Natural killer cell treated with Interleukin-12 subunit alpha and Interleukin-12 subunit beta and Interleukin-15 and Interleukin-18, amount 100 ng/mL, for 72 hours (primary cell): ENCODE measurements at regions not wholly inside any gene's neighbourhood (a gene's known extent, or its start where the extent isn't known, plus 50 kb on each side); places are given as distances from the start of the nearest gene placed in this dataset.

Experiments used
- ATAC-seq, 2 donors: fragments of 150-1000 bp; cut with Tn5 transposase in 1 of 2; sonication (Bioruptor Pico), chemical (Tn5 transposase) in 1 of 2; 2 replicates each; pipeline ENCODE4 v1.10.0; 2021
- DNase-seq: peaks from one replicate; pipeline ENCODE4 v3.0.0; 2022; ENCODE audit warnings: low spot score
- H3K27ac Mint-ChIP-seq, 2 donors: 1 replicate in 1 of 2; 2 replicates in 1 of 2; pipeline ENCODE4 v1.8.0; 2022; ENCODE audit warnings: mixed read lengths in 2 of 2, mild to moderate bottlenecking in 1 of 2, moderate library complexity in 1 of 2
- H3K27me3 Mint-ChIP-seq, 2 donors: 1 replicate in 1 of 2; 2 replicates in 1 of 2; pipeline ENCODE4 v1.8.0; 2022; ENCODE audit warnings: mixed read lengths in 2 of 2
- H3K36me3 Mint-ChIP-seq: one replicate; pipeline ENCODE4 v1.8.0; 2022; ENCODE audit warnings: mixed read lengths
- H3K4me1 Mint-ChIP-seq, 2 donors: 1 replicate in 1 of 2; 2 replicates in 1 of 2; pipeline ENCODE4 v1.8.0; 2022; ENCODE audit warnings: low read depth in 2 of 2, mixed read lengths in 2 of 2, mild to moderate bottlenecking in 1 of 2
- H3K4me3 Mint-ChIP-seq: one replicate; pipeline ENCODE4 v1.8.0; 2022; ENCODE audit warnings: mixed read lengths
- H3K9me3 Mint-ChIP-seq: 2 replicates; pipeline ENCODE4 v1.8.0; 2022; ENCODE audit warnings: mixed read lengths

- H3K4me3 Mint-ChIP-seq, result no peak overlapping the region
- no peaks in the 10 kb centered on the region for H3K27me3 Mint-ChIP-seq
- H3K36me3 Mint-ChIP-seq, result no peaks in the 10 kb centered on the region
- H3K4me1 Mint-ChIP-seq, result no peaks in the 10 kb centered on the region
- ATAC-seq (no peak), DNase-seq (no peak)
- H3K9me3 Mint-ChIP-seq, result no peaks in the 10 kb centered on the region
- no peak overlapping the region for H3K27ac Mint-ChIP-seq
Measured at GRCh38 chr9:1598270-1598669, 416.9 kb upstream of the SMARCA2 start.

GRCh38 chr9:1599961-1600360 is 415.2 kb upstream of the SMARCA2 start:
- DNase-seq, result no peak
- Mint-ChIP-seq H3K4me3 (no peak overlapping the region), H3K36me3 (no peaks in the 10 kb centered on the region), H3K4me1 (no peaks in the 10 kb centered on the region), H3K27ac (no peak overlapping the region), H3K9me3 (no peaks in the 10 kb centered on the region), H3K27me3 (no peaks in the 10 kb centered on the region)
- ATAC-seq, result no peak

GRCh38 chr9:1604942-1605560 is 410.1 kb upstream of the SMARCA2 start:
- Mint-ChIP-seq H3K9me3 (no peaks in the 10 kb centered on the region), H3K4me1 (no peaks in the 10 kb centered on the region), H3K27ac (no peak overlapping the region), H3K4me3 (no peak overlapping the region), H3K36me3 (no peaks in the 10 kb centered on the region), H3K27me3 (peaks cover 0 to 8% of the 10 kb centered on the region in 2 donors)
- no peak for ATAC-seq
- no peak for DNase-seq

DNA sequence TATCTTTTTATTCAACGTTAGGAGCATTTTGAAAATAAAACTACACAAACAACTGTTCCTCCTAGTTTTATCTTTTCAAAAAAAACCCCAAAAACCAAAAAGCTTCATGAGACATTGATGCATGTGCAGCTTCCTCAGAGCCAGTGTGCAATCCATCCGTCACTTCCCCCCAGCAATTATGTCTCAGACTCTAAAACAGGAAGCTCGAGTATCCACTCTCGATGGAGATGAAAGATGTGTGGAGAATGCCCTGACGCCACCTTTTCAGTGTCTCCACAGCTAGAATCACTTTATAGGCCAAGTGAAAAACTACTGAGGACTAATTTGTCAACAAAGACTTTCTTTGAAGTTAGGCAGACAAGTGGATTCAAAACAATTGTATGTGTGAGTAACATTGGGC is 408.9 kb upstream of the SMARCA2 start:
- no peak overlapping the region for H3K4me3 Mint-ChIP-seq
- no peak for ATAC-seq
- peaks cover 0 to 8% of the 10 kb centered on the region in 2 donors for H3K27me3 Mint-ChIP-seq

DNA sequence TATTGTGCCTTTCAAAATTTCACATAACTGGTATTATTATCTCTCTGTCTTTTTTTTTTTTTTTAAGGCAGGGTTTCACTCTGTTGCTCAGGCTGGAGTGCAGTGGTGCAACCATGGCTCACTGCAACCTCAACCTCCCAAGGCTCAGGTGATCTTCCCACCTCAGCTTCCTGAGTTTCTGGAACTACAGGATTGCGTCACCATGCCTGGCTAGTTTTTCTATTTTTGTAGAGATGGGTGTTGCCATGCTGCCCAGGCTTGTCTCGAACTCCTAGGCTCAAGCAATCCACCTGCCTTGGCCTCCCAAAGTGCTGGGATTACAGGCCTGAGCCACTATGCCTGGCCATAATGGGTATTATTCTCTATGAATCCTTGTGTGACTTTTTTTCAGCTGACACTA is 402.3 kb upstream of the SMARCA2 start:
- H3K27ac Mint-ChIP-seq, result no peak overlapping the region
- peaks cover 16% of the 10 kb centered on the region for H3K9me3 Mint-ChIP-seq
- H3K27me3 Mint-ChIP-seq, result peaks cover 0 to 13% of the 10 kb centered on the region in 2 donors
- no peak overlapping the region for H3K4me3 Mint-ChIP-seq
- no peaks in the 10 kb centered on the region for H3K4me1 Mint-ChIP-seq
- DNase-seq (no peak), ATAC-seq (no peak)
- no peaks in the 10 kb centered on the region for H3K36me3 Mint-ChIP-seq

More for the DNA sequence above, 408.9 kb upstream of the SMARCA2 start:
- Mint-ChIP-seq H3K27ac (no peak overlapping the region), H3K36me3 (no peaks in the 10 kb centered on the region), H3K4me1 (no peaks in the 10 kb centered on the region), H3K9me3 (peaks cover 5% of the 10 kb centered on the region)
- no peak for DNase-seq

- H3K27ac Mint-ChIP-seq, result no peak overlapping the region
- no peak for ATAC-seq
Measured at GRCh38 chr9:1617419-1617818, 397.7 kb upstream of the SMARCA2 start.

DNA sequence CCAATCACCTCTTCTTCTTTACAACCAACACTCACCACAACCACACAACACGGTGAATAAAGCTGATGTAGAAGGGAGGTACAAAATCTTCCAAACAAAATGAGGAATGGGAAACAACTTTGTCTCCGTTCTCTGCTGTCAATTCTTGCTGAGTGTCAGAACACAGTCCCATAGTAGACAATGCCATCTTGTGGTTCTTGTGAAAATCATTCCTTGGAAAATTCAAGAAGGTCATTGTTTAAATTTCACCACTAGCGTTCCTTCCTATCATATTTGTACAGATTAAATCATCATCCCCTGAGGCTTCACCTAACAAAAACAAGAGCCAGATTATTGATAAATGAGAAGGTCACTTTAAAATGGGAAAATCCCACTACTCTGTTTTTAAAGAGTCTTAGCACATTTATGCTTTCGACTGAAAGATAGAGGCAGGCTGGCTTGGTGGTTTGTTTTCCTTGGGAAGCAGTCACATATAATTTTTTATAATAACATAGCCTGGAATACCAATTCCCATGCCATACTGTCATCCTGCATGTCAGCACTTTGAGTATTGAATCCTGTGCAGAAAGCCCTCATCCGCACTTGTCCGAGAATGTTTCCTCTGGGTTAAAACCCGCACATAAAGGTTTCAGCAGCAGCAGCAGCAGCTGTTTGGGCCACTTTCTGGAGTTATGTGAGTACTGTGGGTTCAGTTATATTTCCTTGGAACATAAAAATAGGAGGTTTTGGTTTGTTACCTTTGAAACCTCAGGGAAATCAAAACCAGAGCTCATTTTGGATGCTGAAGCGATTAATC is 395.0 kb upstream of the SMARCA2 start:
- Mint-ChIP-seq H3K27me3 (peaks cover 2 to 11% of the 10 kb centered on the region in 2 donors), H3K4me3 (no peak overlapping the region), H3K4me1 (no peaks in the 10 kb centered on the region), H3K9me3 (peaks cover 18% of the 10 kb centered on the region), H3K27ac (no peak overlapping the region), H3K36me3 (no peaks in the 10 kb centered on the region)
- no peak for ATAC-seq
- DNase-seq, result no peak

More at GRCh38 chr9:1617419-1617818, 397.7 kb upstream of the SMARCA2 start:
- Mint-ChIP-seq H3K27me3 (peaks cover 2 to 11% of the 10 kb centered on the region in 2 donors), H3K9me3 (peaks cover 16% of the 10 kb centered on the region), H3K36me3 (no peaks in the 10 kb centered on the region), H3K4me3 (no peak overlapping the region), H3K4me1 (no peaks in the 10 kb centered on the region)
- DNase-seq, result no peak

- ATAC-seq (no peak), DNase-seq (no peak)
- Mint-ChIP-seq H3K36me3 (no peaks in the 10 kb centered on the region), H3K27ac (no peak overlapping the region), H3K27me3 (peaks cover 0 to 5% of the 10 kb centered on the region in 2 donors), H3K4me1 (no peaks in the 10 kb centered on the region), H3K4me3 (no peak overlapping the region), H3K9me3 (peaks cover 4% of the 10 kb centered on the region)
Measured at GRCh38 chr9:1637401-1637800, 377.7 kb upstream of the SMARCA2 start.

DNA sequence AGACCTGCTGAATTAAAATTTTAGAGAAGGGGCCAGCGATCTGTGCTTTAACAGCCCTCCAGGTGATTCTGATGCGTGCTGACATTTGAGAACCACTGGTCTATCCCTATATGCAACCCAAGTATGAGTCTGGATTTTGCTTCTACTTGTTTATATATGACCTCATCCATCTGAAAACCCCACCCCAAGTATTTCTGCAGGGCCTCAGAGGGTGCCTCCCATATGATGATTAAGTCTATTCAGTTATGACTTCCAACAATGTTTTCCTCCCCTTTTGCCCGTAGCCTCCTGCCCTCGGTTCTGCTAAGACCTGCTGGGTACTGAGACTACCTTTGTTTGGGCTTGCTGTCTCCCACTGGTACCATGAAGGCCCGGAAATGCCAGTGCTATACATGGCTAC is 376.0 kb upstream of the SMARCA2 start:
- Mint-ChIP-seq H3K4me3 (no peak overlapping the region), H3K27me3 (no peaks in the 10 kb centered on the region), H3K4me1 (no peaks in the 10 kb centered on the region), H3K9me3 (peaks cover 7% of the 10 kb centered on the region), H3K27ac (no peak overlapping the region), H3K36me3 (no peaks in the 10 kb centered on the region)
- no peak for DNase-seq
- no peak for ATAC-seq

DNA sequence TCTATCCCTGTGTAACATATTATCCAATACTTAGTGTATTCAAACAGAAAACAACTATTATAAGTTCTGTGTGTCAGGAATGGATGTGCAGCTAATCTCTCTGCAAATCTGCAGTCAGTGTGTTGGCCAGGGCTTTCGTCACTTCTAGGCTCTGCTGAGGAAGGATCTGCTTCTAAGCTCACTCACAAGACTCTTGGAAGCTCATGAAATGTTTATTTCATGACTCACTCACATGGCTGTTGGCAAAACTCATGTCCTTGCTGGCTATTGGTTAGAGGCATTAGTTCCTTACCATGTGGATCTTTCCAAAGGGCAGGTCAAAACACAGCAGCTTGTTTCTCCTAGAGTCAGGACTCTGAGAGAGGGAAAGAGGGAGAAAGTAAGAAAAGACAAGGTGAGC is 367.4 kb upstream of the SMARCA2 start:
- no peak for DNase-seq
- Mint-ChIP-seq H3K4me3 (no peak overlapping the region), H3K27me3 (peaks cover 0 to 16% of the 10 kb centered on the region in 2 donors), H3K4me1 (no peaks in the 10 kb centered on the region), H3K27ac (no peak overlapping the region), H3K9me3 (peaks cover 3% of the 10 kb centered on the region), H3K36me3 (no peaks in the 10 kb centered on the region)
- no peak for ATAC-seq

GRCh38 chr9:1653282-1653681 is 361.9 kb upstream of the SMARCA2 start:
- H3K27ac Mint-ChIP-seq, result no peak overlapping the region
- no peak for ATAC-seq
- peaks cover 0 to 16% of the 10 kb centered on the region in 2 donors for H3K27me3 Mint-ChIP-seq
- peaks cover 3% of the 10 kb centered on the region for H3K9me3 Mint-ChIP-seq
- H3K36me3 Mint-ChIP-seq, result no peaks in the 10 kb centered on the region
- no peak overlapping the region for H3K4me3 Mint-ChIP-seq
- DNase-seq, result no peak
- H3K4me1 Mint-ChIP-seq, result no peaks in the 10 kb centered on the region

DNA sequence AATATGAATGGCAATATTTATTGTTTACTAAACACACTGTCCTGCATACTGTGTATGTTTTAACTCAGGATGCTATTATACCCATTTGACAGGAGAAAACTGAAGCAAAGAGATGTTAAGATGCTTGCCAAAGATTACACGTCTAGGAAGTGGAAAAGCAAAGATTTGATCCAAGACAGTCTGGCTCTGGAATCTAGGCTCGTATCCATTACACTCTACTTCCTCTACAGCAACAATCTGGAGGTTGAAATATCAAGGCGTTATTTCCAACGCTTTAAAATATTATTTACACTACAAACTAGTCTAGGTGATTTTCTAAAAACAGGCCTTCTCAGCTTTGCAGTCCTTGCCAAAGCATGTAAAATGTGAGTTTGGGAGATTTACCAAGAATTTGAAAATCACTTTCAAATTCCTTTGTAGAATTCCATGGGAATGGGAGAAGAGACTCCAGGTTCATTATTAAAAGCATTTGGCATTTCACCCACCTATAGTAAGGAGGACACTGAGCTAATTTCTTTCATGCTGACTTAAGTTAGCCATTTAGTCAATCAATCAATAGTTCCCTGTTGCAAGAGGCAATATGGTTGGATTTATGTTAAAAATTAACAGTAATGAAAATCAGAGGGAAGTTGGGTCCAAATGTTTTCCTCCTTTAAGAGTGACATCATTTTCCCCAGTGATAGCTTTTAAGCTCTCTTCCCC is 356.3 kb upstream of the SMARCA2 start:
- Mint-ChIP-seq H3K9me3 (peaks cover under 1% of the 10 kb centered on the region), H3K4me3 (no peak overlapping the region), H3K27ac (no peak overlapping the region), H3K36me3 (no peaks in the 10 kb centered on the region), H3K4me1 (no peaks in the 10 kb centered on the region), H3K27me3 (peaks cover 0 to 22% of the 10 kb centered on the region in 2 donors)
- DNase-seq (no peak), ATAC-seq (no peak)

GRCh38 chr9:1659363-1659690 is 355.8 kb upstream of the SMARCA2 start:
- Mint-ChIP-seq H3K36me3 (no peaks in the 10 kb centered on the region), H3K4me1 (no peaks in the 10 kb centered on the region), H3K27me3 (peaks cover 0 to 22% of the 10 kb centered on the region in 2 donors), H3K27ac (no peak overlapping the region), H3K4me3 (no peak overlapping the region), H3K9me3 (no peaks in the 10 kb centered on the region)
- no peak for ATAC-seq
- no peak for DNase-seq

- no peak overlapping the region for H3K4me3 Mint-ChIP-seq
- DNase-seq (no peak), ATAC-seq (no peak)
- H3K27ac Mint-ChIP-seq, result no peak overlapping the region
- no peaks in the 10 kb centered on the region for H3K4me1 Mint-ChIP-seq
- H3K9me3 Mint-ChIP-seq, result peaks cover 11% of the 10 kb centered on the region
- no peaks in the 10 kb centered on the region for H3K36me3 Mint-ChIP-seq
- peaks cover 0 to 5% of the 10 kb centered on the region in 2 donors for H3K27me3 Mint-ChIP-seq
Measured at GRCh38 chr9:1668441-1668840, 346.7 kb upstream of the SMARCA2 start.
